Activated naive CD8-positive, alpha-beta T cell treated with anti-CD3 and anti-CD28 coated beads for 36 hours (primary cell): ENCODE measurements at regions not wholly inside any gene's neighbourhood (a gene's known extent, or its start where the extent isn't known, plus 50 kb on each side); places are given as distances from the start of the nearest gene placed in this dataset.

ENCODE experiments used
- DNase-seq: peaks from one replicate; pipeline ENCODE4 v3.0.0; 2021
- H3K27ac Mint-ChIP-seq: one replicate; pipeline ENCODE4 v1.8.0; 2022; ENCODE audit warnings: mild to moderate bottlenecking, moderate library complexity, mixed read lengths
- H3K27me3 Mint-ChIP-seq: one replicate; pipeline ENCODE4 v1.8.0; 2022; ENCODE audit warnings: mild to moderate bottlenecking, mixed read lengths
- H3K36me3 Mint-ChIP-seq: one replicate; pipeline ENCODE4 v1.8.0; 2021; ENCODE audit warnings: mild to moderate bottlenecking, mixed read lengths
- H3K4me1 Mint-ChIP-seq: one replicate; pipeline ENCODE4 v1.8.0; 2021; ENCODE audit warnings: mixed read lengths
- H3K4me3 Mint-ChIP-seq: one replicate; pipeline ENCODE4 v1.8.0; 2022; ENCODE audit warnings: mild to moderate bottlenecking, moderate library complexity, mixed read lengths
- H3K9me3 Mint-ChIP-seq: one replicate; pipeline ENCODE4 v1.8.0; 2022; ENCODE audit warnings: mixed read lengths

- no peak for DNase-seq
- Mint-ChIP-seq H3K27ac (no peak overlapping the region), H3K4me1 (peaks cover 18% of the 10 kb centered on the region), H3K36me3 (peaks cover 8% of the 10 kb centered on the region), H3K27me3 (no peaks in the 10 kb centered on the region), H3K9me3 (peaks cover 3% of the 10 kb centered on the region), H3K4me3 (no peak overlapping the region)
Measured at GRCh38 chr9:16121601-16122286, 568.9 kb downstream of the CCDC171 start.

- Mint-ChIP-seq H3K36me3 (peaks cover 24% of the 10 kb centered on the region), H3K27ac (peak overlapping the region; percentile 85), H3K27me3 (no peaks in the 10 kb centered on the region), H3K4me3 (no peak overlapping the region), H3K9me3 (peaks cover 13% of the 10 kb centered on the region), H3K4me1 (peaks cover 37% of the 10 kb centered on the region)
- no peak for DNase-seq
Measured at GRCh38 chr9:16125629-16126028, 572.8 kb downstream of the CCDC171 start.

GRCh38 chr9:16126042-16126441, 573.2 kb downstream of the CCDC171 start:
- Mint-ChIP-seq H3K27me3 (no peaks in the 10 kb centered on the region), H3K9me3 (peaks cover 13% of the 10 kb centered on the region), H3K4me3 (no peak overlapping the region), H3K36me3 (peaks cover 24% of the 10 kb centered on the region), H3K4me1 (peaks cover 37% of the 10 kb centered on the region), H3K27ac (peak overlapping the region; percentile 85)
- no peak for DNase-seq

- H3K27ac Mint-ChIP-seq = peak overlapping the region; percentile 85
- peaks cover 38% of the 10 kb centered on the region for H3K4me1 Mint-ChIP-seq
- peaks cover 13% of the 10 kb centered on the region for H3K9me3 Mint-ChIP-seq
- H3K36me3 Mint-ChIP-seq = peaks cover 24% of the 10 kb centered on the region
- peaks cover 4% of the 10 kb centered on the region for H3K27me3 Mint-ChIP-seq
- H3K4me3 Mint-ChIP-seq = no peak overlapping the region
- DNase-seq = no peak
Measured at GRCh38 chr9:16128003-16128402, 575.2 kb downstream of the CCDC171 start.

- peaks cover 38% of the 10 kb centered on the region for H3K4me1 Mint-ChIP-seq
- H3K27ac Mint-ChIP-seq = no peak overlapping the region
- peaks cover 4% of the 10 kb centered on the region for H3K27me3 Mint-ChIP-seq
- DNase-seq = no peak
- H3K9me3 Mint-ChIP-seq = peaks cover 10% of the 10 kb centered on the region
- peaks cover 19% of the 10 kb centered on the region for H3K36me3 Mint-ChIP-seq
- no peak overlapping the region for H3K4me3 Mint-ChIP-seq
Measured at GRCh38 chr9:16131264-16131663, 578.4 kb downstream of the CCDC171 start.

- peaks cover 4% of the 10 kb centered on the region for H3K27me3 Mint-ChIP-seq
- no peak for DNase-seq
Measured at GRCh38 chr9:16132513-16132912, 579.7 kb downstream of the CCDC171 start.

GRCh38 chr9:16133032-16133431, 580.2 kb downstream of the CCDC171 start:
- H3K27ac Mint-ChIP-seq = peak overlapping the region; percentile 66

More at GRCh38 chr9:16132513-16132912, 579.7 kb downstream of the CCDC171 start:
- H3K4me3 Mint-ChIP-seq = no peak overlapping the region
- H3K4me1 Mint-ChIP-seq = peaks cover 37% of the 10 kb centered on the region
- H3K9me3 Mint-ChIP-seq = peaks cover 10% of the 10 kb centered on the region
- no peak overlapping the region for H3K27ac Mint-ChIP-seq
- H3K36me3 Mint-ChIP-seq = peaks cover 17% of the 10 kb centered on the region

GRCh38 chr9:16133556-16134227, 580.8 kb downstream of the CCDC171 start:
- peaks cover 7% of the 10 kb centered on the region for H3K9me3 Mint-ChIP-seq

More at GRCh38 chr9:16133032-16133431, 580.2 kb downstream of the CCDC171 start:
- Mint-ChIP-seq H3K4me1 (peaks cover 40% of the 10 kb centered on the region), H3K9me3 (peaks cover 10% of the 10 kb centered on the region), H3K4me3 (no peak overlapping the region), H3K36me3 (peaks cover 17% of the 10 kb centered on the region), H3K27me3 (peaks cover 4% of the 10 kb centered on the region)
- no peak for DNase-seq

GRCh38 chr9:16134351-16134750, 581.5 kb downstream of the CCDC171 start:
- H3K36me3 Mint-ChIP-seq = peaks cover 6% of the 10 kb centered on the region
- H3K4me3 Mint-ChIP-seq = no peak overlapping the region
- H3K27ac Mint-ChIP-seq = peak overlapping the region; percentile 46
- peaks cover 4% of the 10 kb centered on the region for H3K9me3 Mint-ChIP-seq
- DNase-seq = no peak
- peaks cover 42% of the 10 kb centered on the region for H3K4me1 Mint-ChIP-seq
- H3K27me3 Mint-ChIP-seq = peaks cover 4% of the 10 kb centered on the region

More at GRCh38 chr9:16133556-16134227, 580.8 kb downstream of the CCDC171 start:
- peak; percentile 28 for DNase-seq
- Mint-ChIP-seq H3K36me3 (peaks cover 12% of the 10 kb centered on the region), H3K27ac (peak overlapping the region; percentile 66), H3K4me1 (peaks cover 40% of the 10 kb centered on the region), H3K4me3 (no peak overlapping the region), H3K27me3 (peaks cover 4% of the 10 kb centered on the region)

- H3K4me1 Mint-ChIP-seq = peaks cover 42% of the 10 kb centered on the region
- H3K36me3 Mint-ChIP-seq = no peaks in the 10 kb centered on the region
- no peaks in the 10 kb centered on the region for H3K9me3 Mint-ChIP-seq
- peak overlapping the region; percentile 89 for H3K27ac Mint-ChIP-seq
- peaks cover 4% of the 10 kb centered on the region for H3K27me3 Mint-ChIP-seq
- H3K4me3 Mint-ChIP-seq = no peak overlapping the region
- DNase-seq = no peak
Measured at GRCh38 chr9:16135968-16136367, 583.1 kb downstream of the CCDC171 start.

GRCh38 chr9:16136451-16136850, 583.6 kb downstream of the CCDC171 start:
- peaks cover 42% of the 10 kb centered on the region for H3K4me1 Mint-ChIP-seq
- H3K4me3 Mint-ChIP-seq = no peak overlapping the region
- peak; percentile 30 for DNase-seq
- H3K27me3 Mint-ChIP-seq = peaks cover 4% of the 10 kb centered on the region
- peak overlapping the region; percentile 89 for H3K27ac Mint-ChIP-seq
- H3K36me3 Mint-ChIP-seq = no peaks in the 10 kb centered on the region
- H3K9me3 Mint-ChIP-seq = no peaks in the 10 kb centered on the region

GRCh38 chr9:16136961-16137360, 584.1 kb downstream of the CCDC171 start:
- H3K4me1 Mint-ChIP-seq = peaks cover 42% of the 10 kb centered on the region
- no peak overlapping the region for H3K4me3 Mint-ChIP-seq
- no peak for DNase-seq
- H3K36me3 Mint-ChIP-seq = no peaks in the 10 kb centered on the region
- peak overlapping the region; percentile 89 for H3K27ac Mint-ChIP-seq
- peaks cover under 1% of the 10 kb centered on the region for H3K27me3 Mint-ChIP-seq
- no peaks in the 10 kb centered on the region for H3K9me3 Mint-ChIP-seq

GRCh38 chr9:16138561-16139491, 586.0 kb downstream of the CCDC171 start:
- no peaks in the 10 kb centered on the region for H3K36me3 Mint-ChIP-seq
- peak overlapping the region; percentile 40 for H3K27ac Mint-ChIP-seq
- no peak for DNase-seq
- H3K4me3 Mint-ChIP-seq = no peak overlapping the region
- no peaks in the 10 kb centered on the region for H3K9me3 Mint-ChIP-seq
- no peaks in the 10 kb centered on the region for H3K27me3 Mint-ChIP-seq
- H3K4me1 Mint-ChIP-seq = peaks cover 30% of the 10 kb centered on the region

GRCh38 chr9:16139774-16140173, 586.9 kb downstream of the CCDC171 start:
- DNase-seq = no peak
- H3K27me3 Mint-ChIP-seq = no peaks in the 10 kb centered on the region
- no peaks in the 10 kb centered on the region for H3K9me3 Mint-ChIP-seq
- peaks cover 34% of the 10 kb centered on the region for H3K4me1 Mint-ChIP-seq
- H3K4me3 Mint-ChIP-seq = no peak overlapping the region
- H3K36me3 Mint-ChIP-seq = no peaks in the 10 kb centered on the region
- H3K27ac Mint-ChIP-seq = no peak overlapping the region

GRCh38 chr9:16143310-16143709, 590.5 kb downstream of the CCDC171 start:
- no peaks in the 10 kb centered on the region for H3K9me3 Mint-ChIP-seq
- DNase-seq = no peak
- H3K27ac Mint-ChIP-seq = no peak overlapping the region
- H3K4me1 Mint-ChIP-seq = peaks cover 17% of the 10 kb centered on the region
- H3K27me3 Mint-ChIP-seq = no peaks in the 10 kb centered on the region
- H3K36me3 Mint-ChIP-seq = no peaks in the 10 kb centered on the region
- H3K4me3 Mint-ChIP-seq = no peak overlapping the region
